HG03135 (cell line): ENCODE measurements at regions not wholly inside any gene's neighbourhood (a gene's known extent, or its start where the extent isn't known, plus 50 kb on each side); places are given as distances from the start of the nearest gene placed in this dataset.

ENCODE experiments used
- ATAC-seq: cut with Tn5 transposase; IDR thresholded peaks from one replicate; pipeline ENCODE4 v1.9.1; 2021; ENCODE audit warnings: mild to moderate bottlenecking, moderate library complexity; ENCODE audit not compliant: unreplicated experiment

GRCh38 chr10:22770270-22770669 is 55.9 kb upstream of the PIP4K2A start:
- no peak for ATAC-seq

- no peak for ATAC-seq
These were observed 53.5 kb upstream of the PIP4K2A start for GRCh38 chr10:22767859-22768258.

DNA sequence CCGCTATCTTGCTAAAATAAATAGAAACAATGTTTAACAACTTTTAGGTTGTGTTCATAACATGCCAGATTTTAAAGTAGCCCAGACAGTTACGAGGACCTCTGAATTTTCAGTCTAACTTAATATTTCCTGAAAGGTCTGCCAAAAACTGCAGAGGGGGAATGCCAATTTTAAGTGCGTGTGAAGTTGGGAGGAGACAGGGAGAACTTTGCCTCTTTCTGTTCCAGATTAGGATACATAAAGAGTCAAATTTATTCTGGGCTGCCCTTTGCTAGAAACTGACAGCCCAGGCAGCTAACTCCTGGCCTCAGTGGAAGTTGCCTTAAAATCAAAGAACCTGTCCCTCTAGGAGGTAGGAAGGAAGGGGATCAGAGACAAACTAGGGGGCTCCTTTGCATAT is 52.3 kb upstream of the PIP4K2A start:
- no peak for ATAC-seq

DNA sequence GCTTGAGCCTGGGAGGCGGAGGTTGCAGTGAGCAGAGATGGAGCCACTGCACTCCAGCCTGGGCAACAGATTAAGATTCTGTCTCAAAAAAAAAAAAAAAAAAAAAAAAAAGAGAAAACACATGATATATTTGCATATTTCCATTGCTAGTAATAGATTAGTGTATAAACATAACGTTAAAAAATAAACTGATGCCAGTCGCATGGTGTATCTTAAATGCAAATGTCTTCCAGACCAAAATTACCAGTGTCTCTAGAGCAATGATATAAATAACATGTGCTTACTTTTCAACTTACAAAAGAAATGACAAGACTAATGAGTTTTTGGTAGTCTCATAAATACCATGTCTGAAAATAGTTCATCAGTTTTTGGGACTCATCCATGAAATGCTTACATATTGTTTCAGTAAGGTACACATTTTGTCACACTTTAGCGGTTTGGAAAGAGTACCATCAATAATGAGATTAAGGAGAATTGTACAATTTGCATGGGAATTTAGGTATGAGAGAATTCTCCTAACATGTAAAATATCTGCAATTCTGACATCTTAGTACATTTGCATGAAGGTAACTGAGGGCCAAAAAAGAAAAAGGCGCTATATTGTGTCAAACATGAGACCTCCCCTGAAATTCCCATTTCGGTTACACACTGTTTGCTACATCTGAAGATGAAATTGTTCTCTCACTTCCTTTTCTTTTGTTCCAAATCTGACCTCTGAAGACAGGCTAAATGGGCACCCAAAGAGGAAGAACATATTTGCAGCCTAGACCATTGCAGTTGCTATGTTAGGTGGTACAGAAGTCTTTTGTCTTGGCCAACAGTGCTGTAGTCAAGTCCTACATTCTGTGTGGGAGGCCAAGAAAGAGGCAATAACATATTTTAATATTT is 51.5 kb upstream of the PIP4K2A start:
- ATAC-seq, result no peak

DNA sequence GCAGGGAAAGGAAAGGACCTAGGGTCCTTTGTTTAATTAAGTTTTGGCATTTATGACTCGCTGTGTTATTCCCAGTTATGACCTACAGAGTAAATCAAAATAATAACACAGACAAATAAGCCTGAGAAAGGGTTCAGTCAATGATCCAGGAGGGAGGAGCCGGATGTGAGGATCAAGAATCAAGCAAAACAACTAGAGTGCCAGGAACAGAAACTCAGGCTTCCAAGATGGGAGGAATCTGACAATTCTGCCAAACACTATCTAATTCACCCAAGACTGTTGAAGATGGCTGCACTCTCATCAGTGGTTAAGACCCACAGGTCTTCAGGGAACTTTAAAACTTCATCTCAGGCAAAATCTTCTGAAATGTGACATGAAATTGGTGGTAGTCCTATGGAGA is 50.3 kb upstream of the PIP4K2A start:
- ATAC-seq, result no peak
